BLaER1 (cell line): ENCODE measurements at regions not wholly inside any gene's neighbourhood (a gene's known extent, or its start where the extent isn't known, plus 50 kb on each side); places are given as distances from the start of the nearest gene placed in this dataset.

ENCODE experiments used
- H3K27ac ChIP-seq: shearing (Covaris generic); formaldehyde crosslinking; 2 replicates; pipeline ENCODE4 v1.8.1; 2022
- H3K27me3 ChIP-seq: shearing (Covaris generic); formaldehyde crosslinking; 2 replicates; pipeline ENCODE4 v1.8.1; 2022
- H3K36me3 ChIP-seq: shearing (Covaris generic); formaldehyde crosslinking; 2 replicates; pipeline ENCODE4 v1.8.1; 2022
- H3K4me1 ChIP-seq: shearing (Covaris generic); formaldehyde crosslinking; 2 replicates; pipeline ENCODE4 v1.8.1; 2022
- H3K4me2 ChIP-seq: shearing (Covaris generic); formaldehyde crosslinking; 2 replicates; pipeline ENCODE4 v1.8.1; 2022
- H3K4me3 ChIP-seq: shearing (Covaris generic); formaldehyde crosslinking; 2 replicates; pipeline ENCODE4 v1.8.1; 2022
- H3K9ac ChIP-seq: shearing (Covaris generic); formaldehyde crosslinking; 2 replicates; pipeline ENCODE4 v1.8.1; 2022
- H3K9me3 ChIP-seq: shearing (Covaris generic); formaldehyde crosslinking; 2 replicates; pipeline ENCODE4 v1.8.1; 2022
- H4K20me1 ChIP-seq: shearing (Covaris generic); formaldehyde crosslinking; 2 replicates; pipeline ENCODE4 v1.8.1; 2022
- Cebpa-rat ChIP-seq: shearing (Covaris generic); IDR thresholded peaks from 2 replicates; pipeline ENCODE4 v1.8.1; 2022

- peaks cover 5% of the 10 kb centered on the region; the same call in 1 of the 2 replicates for H3K4me1 ChIP-seq
- H4K20me1 ChIP-seq = no peaks in the 10 kb centered on the region
- no peak for TF ChIP-seq Cebpa-rat
- H3K9me3 ChIP-seq = no peaks in the 10 kb centered on the region
- H3K4me3 ChIP-seq = no peak overlapping the region
- no peaks in the 10 kb centered on the region for H3K36me3 ChIP-seq
- no peak overlapping the region for H3K9ac ChIP-seq
- no peaks in the 10 kb centered on the region for H3K27me3 ChIP-seq
- H3K4me2 ChIP-seq = no peak overlapping the region
- H3K27ac ChIP-seq = no peak overlapping the region
Measured at GRCh38 chr11:33515347-33515746, 185.3 kb downstream of the C11orf91 start.

GRCh38 chr11:33514079-33514925, 186.3 kb downstream of the C11orf91 start:
- H3K9ac ChIP-seq = no peak overlapping the region
- H3K27ac ChIP-seq = no peak overlapping the region
- H3K4me2 ChIP-seq = no peak overlapping the region
- no peak overlapping the region for H3K4me3 ChIP-seq
- H3K36me3 ChIP-seq = no peaks in the 10 kb centered on the region
- no peak for TF ChIP-seq Cebpa-rat
- no peaks in the 10 kb centered on the region for H4K20me1 ChIP-seq
- peaks cover 5% of the 10 kb centered on the region; the same call in 1 of the 2 replicates for H3K4me1 ChIP-seq
- no peaks in the 10 kb centered on the region for H3K9me3 ChIP-seq
- H3K27me3 ChIP-seq = no peaks in the 10 kb centered on the region

GRCh38 chr11:33509632-33510031, 191.0 kb downstream of the C11orf91 start:
- no peak overlapping the region for H3K4me3 ChIP-seq
- no peak overlapping the region for H3K27ac ChIP-seq
- H4K20me1 ChIP-seq = no peaks in the 10 kb centered on the region
- H3K36me3 ChIP-seq = no peaks in the 10 kb centered on the region
- no peaks in the 10 kb centered on the region for H3K4me1 ChIP-seq
- H3K27me3 ChIP-seq = no peaks in the 10 kb centered on the region
- H3K9ac ChIP-seq = no peak overlapping the region
- no peak for TF ChIP-seq Cebpa-rat
- H3K9me3 ChIP-seq = no peaks in the 10 kb centered on the region
- no peak overlapping the region for H3K4me2 ChIP-seq

GRCh38 chr11:33507967-33508366, 192.7 kb downstream of the C11orf91 start:
- no peaks in the 10 kb centered on the region for H3K36me3 ChIP-seq
- TF ChIP-seq Cebpa-rat = peak; percentile 79
- no peak overlapping the region for H3K4me3 ChIP-seq
- no peaks in the 10 kb centered on the region for H3K9me3 ChIP-seq
- H3K27me3 ChIP-seq = no peaks in the 10 kb centered on the region
- H3K4me1 ChIP-seq = no peaks in the 10 kb centered on the region
- no peaks in the 10 kb centered on the region for H4K20me1 ChIP-seq
- H3K4me2 ChIP-seq = no peak overlapping the region
- no peak overlapping the region for H3K27ac ChIP-seq
- H3K9ac ChIP-seq = no peak overlapping the region

GRCh38 chr11:33507356-33507755, 193.3 kb downstream of the C11orf91 start:
- Histone ChIP-seq H3K4me1 (no peaks in the 10 kb centered on the region), H3K9ac (no peak overlapping the region), H3K4me2 (no peak overlapping the region), H3K36me3 (no peaks in the 10 kb centered on the region), H3K9me3 (no peaks in the 10 kb centered on the region), H3K4me3 (no peak overlapping the region), H3K27ac (no peak overlapping the region), H3K27me3 (no peaks in the 10 kb centered on the region), H4K20me1 (no peaks in the 10 kb centered on the region)
- no peak for TF ChIP-seq Cebpa-rat

GRCh38 chr11:33505093-33505492, 195.5 kb downstream of the C11orf91 start:
- Histone ChIP-seq H4K20me1 (no peaks in the 10 kb centered on the region), H3K27me3 (no peaks in the 10 kb centered on the region), H3K9me3 (no peaks in the 10 kb centered on the region), H3K4me1 (no peaks in the 10 kb centered on the region), H3K4me2 (no peak overlapping the region), H3K9ac (no peak overlapping the region), H3K36me3 (no peaks in the 10 kb centered on the region), H3K27ac (no peak overlapping the region), H3K4me3 (no peak overlapping the region)
- no peak for TF ChIP-seq Cebpa-rat

GRCh38 chr11:33500861-33501479, 199.7 kb downstream of the C11orf91 start:
- no peaks in the 10 kb centered on the region for H4K20me1 ChIP-seq
- H3K4me2 ChIP-seq = no peak overlapping the region
- TF ChIP-seq Cebpa-rat = no peak

GRCh38 chr11:33500332-33500731, 200.3 kb downstream of the C11orf91 start:
- Histone ChIP-seq H3K27ac (no peak overlapping the region), H4K20me1 (no peaks in the 10 kb centered on the region), H3K9me3 (no peaks in the 10 kb centered on the region)

More at GRCh38 chr11:33500861-33501479, 199.7 kb downstream of the C11orf91 start:
- Histone ChIP-seq H3K4me1 (no peaks in the 10 kb centered on the region), H3K27me3 (no peaks in the 10 kb centered on the region), H3K9ac (no peak overlapping the region), H3K36me3 (no peaks in the 10 kb centered on the region), H3K9me3 (no peaks in the 10 kb centered on the region), H3K4me3 (no peak overlapping the region), H3K27ac (no peak overlapping the region)

GRCh38 chr11:33492596-33492995, 208.0 kb downstream of the C11orf91 start:
- no peak for TF ChIP-seq Cebpa-rat
- Histone ChIP-seq H3K27me3 (no peaks in the 10 kb centered on the region), H3K36me3 (no peaks in the 10 kb centered on the region), H4K20me1 (no peaks in the 10 kb centered on the region), H3K9ac (no peak overlapping the region), H3K4me2 (no peak overlapping the region), H3K4me1 (no peaks in the 10 kb centered on the region), H3K9me3 (no peaks in the 10 kb centered on the region), H3K4me3 (no peak overlapping the region), H3K27ac (no peak overlapping the region)

More at GRCh38 chr11:33500332-33500731, 200.3 kb downstream of the C11orf91 start:
- no peak for TF ChIP-seq Cebpa-rat
- H3K4me2 ChIP-seq = no peak overlapping the region
- no peak overlapping the region for H3K4me3 ChIP-seq
- H3K27me3 ChIP-seq = no peaks in the 10 kb centered on the region
- H3K36me3 ChIP-seq = no peaks in the 10 kb centered on the region
- H3K9ac ChIP-seq = no peak overlapping the region
- H3K4me1 ChIP-seq = no peaks in the 10 kb centered on the region

GRCh38 chr11:33490842-33491370, 209.7 kb downstream of the C11orf91 start:
- Histone ChIP-seq H4K20me1 (no peaks in the 10 kb centered on the region), H3K27me3 (no peaks in the 10 kb centered on the region), H3K9ac (no peak overlapping the region), H3K4me1 (no peaks in the 10 kb centered on the region), H3K27ac (no peak overlapping the region), H3K4me3 (no peak overlapping the region), H3K4me2 (no peak overlapping the region), H3K36me3 (no peaks in the 10 kb centered on the region), H3K9me3 (no peaks in the 10 kb centered on the region)
- no peak for TF ChIP-seq Cebpa-rat
